Chondrocyte (in vitro differentiated cells): ENCODE measurements at regions not wholly inside any gene's neighbourhood (a gene's known extent, or its start where the extent isn't known, plus 50 kb on each side); places are given as distances from the start of the nearest gene placed in this dataset.

ENCODE experiments used
- DNase-seq: peaks from one replicate; pipeline ENCODE4 v3.0.0; 2021; ENCODE audit warnings: mixed read lengths, low spot score
- H3K27ac Mint-ChIP-seq: one replicate; pipeline ENCODE4 v1.8.0; 2021; ENCODE audit warnings: mild to moderate bottlenecking, moderate library complexity, mixed read lengths; ENCODE audit not compliant: unreplicated experiment
- H3K27me3 Mint-ChIP-seq: 2 replicates; pipeline ENCODE4 v1.8.0; 2021; ENCODE audit warnings: low read depth, mixed read lengths
- H3K36me3 Mint-ChIP-seq: 2 replicates; pipeline ENCODE4 v1.8.0; 2021; ENCODE audit warnings: low read depth, mixed read lengths
- H3K4me1 Mint-ChIP-seq: 2 replicates; pipeline ENCODE4 v1.8.0; 2021; ENCODE audit warnings: low read depth, mild to moderate bottlenecking, mixed read lengths
- H3K4me3 Mint-ChIP-seq: one replicate; pipeline ENCODE4 v1.8.0; 2021; ENCODE audit warnings: mild to moderate bottlenecking, moderate library complexity, mixed read lengths; ENCODE audit not compliant: unreplicated experiment
- H3K9me3 Mint-ChIP-seq: 2 replicates; pipeline ENCODE4 v1.8.0; 2021; ENCODE audit warnings: low read depth, mixed read lengths
- CTCF ChIP-seq: fragments of 200-600 bp; sonication (generic); IDR thresholded peaks from 2 replicates; pipeline ENCODE4 v1.5.0; 2021; ENCODE audit warnings: antibody characterized with exemption, mild to moderate bottlenecking, moderate library complexity

- Mint-ChIP-seq H3K36me3 (no peaks in the 10 kb centered on the region), H3K4me3 (no peak overlapping the region), H3K4me1 (no peaks in the 10 kb centered on the region), H3K27ac (no peak overlapping the region), H3K27me3 (no peaks in the 10 kb centered on the region), H3K9me3 (peaks cover 79% of the 10 kb centered on the region)
- no peak for DNase-seq
- TF ChIP-seq CTCF, result no peak
These were observed 599.5 kb upstream of the DPP6 start for GRCh38 chr7:153452661-153453060.

- peaks cover 71% of the 10 kb centered on the region for H3K9me3 Mint-ChIP-seq
- no peaks in the 10 kb centered on the region for H3K4me1 Mint-ChIP-seq
- no peak for TF ChIP-seq CTCF
- no peaks in the 10 kb centered on the region for H3K27me3 Mint-ChIP-seq
- H3K36me3 Mint-ChIP-seq, result no peaks in the 10 kb centered on the region
- no peak overlapping the region for H3K27ac Mint-ChIP-seq
- H3K4me3 Mint-ChIP-seq, result no peak overlapping the region
- no peak for DNase-seq
These were observed 597.9 kb upstream of the DPP6 start for GRCh38 chr7:153454306-153454705.

DNA sequence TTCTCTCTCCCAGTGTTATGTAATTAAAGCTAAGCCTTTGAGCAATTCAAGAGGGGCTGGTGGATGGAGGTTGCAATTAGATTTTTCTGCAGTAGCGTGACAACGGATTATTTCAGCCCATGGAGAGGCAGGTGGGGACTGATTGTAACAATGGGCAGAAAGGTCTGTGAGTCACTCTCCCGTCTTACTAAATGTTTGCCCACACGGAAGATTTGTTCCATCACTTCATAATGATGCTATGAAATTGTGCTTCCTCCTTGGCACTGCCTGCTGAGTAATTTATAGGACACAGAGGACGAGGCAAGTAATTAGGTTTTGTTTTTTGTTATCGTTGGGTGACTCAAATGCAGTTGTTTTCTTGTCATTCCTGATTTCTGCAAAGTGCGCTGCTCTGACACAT, 594.5 kb upstream of the DPP6 start:
- no peak for TF ChIP-seq CTCF
- Mint-ChIP-seq H3K36me3 (peaks cover 2% of the 10 kb centered on the region), H3K4me3 (no peak overlapping the region), H3K9me3 (peaks cover 65% of the 10 kb centered on the region), H3K27ac (no peak overlapping the region), H3K4me1 (no peaks in the 10 kb centered on the region), H3K27me3 (no peaks in the 10 kb centered on the region)
- DNase-seq, result no peak

DNA sequence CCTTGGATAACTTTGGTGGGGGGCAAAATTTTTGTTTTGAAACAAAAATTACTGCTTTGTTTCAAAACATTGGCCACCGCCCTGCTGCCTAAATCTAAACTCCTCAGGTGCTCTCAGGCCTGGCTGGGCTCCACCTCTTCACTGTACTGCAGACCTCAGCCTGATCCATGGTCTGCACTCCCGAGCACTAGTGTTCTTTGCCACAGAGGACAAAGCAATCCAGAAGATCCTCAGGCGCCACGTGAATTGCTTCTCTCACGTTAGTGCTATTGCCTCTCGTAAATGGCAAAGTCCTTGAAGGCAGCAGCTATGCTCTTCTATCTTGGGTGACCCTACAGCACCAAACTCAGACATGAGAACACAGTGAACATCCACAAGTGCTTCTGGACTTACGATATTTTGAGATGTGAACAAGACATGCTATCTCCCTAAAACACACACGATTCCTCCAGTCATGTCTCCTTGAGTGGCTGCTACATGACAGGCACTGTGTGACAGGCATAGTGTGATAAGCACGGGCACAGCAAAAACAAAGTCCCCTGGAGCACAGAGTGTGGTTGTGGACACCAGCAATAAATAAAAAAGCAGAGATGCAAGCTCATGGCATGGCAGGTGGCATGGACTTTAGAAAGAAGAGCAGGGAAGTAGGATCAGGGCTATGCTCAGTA, 582.1 kb upstream of the DPP6 start:
- H3K27ac Mint-ChIP-seq, result no peak overlapping the region
- H3K4me1 Mint-ChIP-seq, result no peaks in the 10 kb centered on the region
- no peak for DNase-seq
- no peak overlapping the region for H3K4me3 Mint-ChIP-seq
- H3K27me3 Mint-ChIP-seq, result no peaks in the 10 kb centered on the region
- TF ChIP-seq CTCF, result no peak
- H3K9me3 Mint-ChIP-seq, result peaks cover 69% of the 10 kb centered on the region
- peaks cover 3% of the 10 kb centered on the region for H3K36me3 Mint-ChIP-seq

DNA sequence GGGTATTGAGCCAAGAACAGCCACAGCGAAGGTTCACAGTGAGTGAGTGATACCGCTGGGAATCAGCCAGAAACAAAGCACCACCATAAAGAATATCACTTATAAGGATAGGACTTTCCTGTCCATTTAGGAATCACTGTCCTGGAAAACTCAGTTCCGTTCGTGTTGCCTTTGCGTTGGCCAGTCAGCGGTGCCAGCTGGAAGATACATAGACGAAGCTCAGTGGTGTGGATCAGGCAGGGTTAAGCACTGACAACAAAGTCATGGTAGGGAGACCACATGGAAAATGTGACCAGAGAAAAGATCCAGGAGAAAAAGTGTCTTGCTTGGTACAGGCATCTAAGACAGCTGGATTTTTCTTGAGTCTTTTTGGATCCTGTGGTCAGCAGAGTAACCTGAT, 579.7 kb upstream of the DPP6 start:
- Mint-ChIP-seq H3K4me3 (no peak overlapping the region), H3K27ac (no peak overlapping the region), H3K4me1 (no peaks in the 10 kb centered on the region), H3K36me3 (peaks cover 3% of the 10 kb centered on the region), H3K27me3 (no peaks in the 10 kb centered on the region), H3K9me3 (peaks cover 59% of the 10 kb centered on the region)
- DNase-seq, result no peak
- TF ChIP-seq CTCF, result no peak
